ENCODE measurements at regions not wholly inside any gene's neighbourhood (a gene's known extent, or its start where the extent isn't known, plus 50 kb on each side); places are given as distances from the start of the nearest gene placed in this dataset.
"Not testable (repeated sequence)": the region's sequence is repeated elsewhere in the genome, so short reads cannot be mapped to it uniquely, and the experiment has no call there.

DNA sequence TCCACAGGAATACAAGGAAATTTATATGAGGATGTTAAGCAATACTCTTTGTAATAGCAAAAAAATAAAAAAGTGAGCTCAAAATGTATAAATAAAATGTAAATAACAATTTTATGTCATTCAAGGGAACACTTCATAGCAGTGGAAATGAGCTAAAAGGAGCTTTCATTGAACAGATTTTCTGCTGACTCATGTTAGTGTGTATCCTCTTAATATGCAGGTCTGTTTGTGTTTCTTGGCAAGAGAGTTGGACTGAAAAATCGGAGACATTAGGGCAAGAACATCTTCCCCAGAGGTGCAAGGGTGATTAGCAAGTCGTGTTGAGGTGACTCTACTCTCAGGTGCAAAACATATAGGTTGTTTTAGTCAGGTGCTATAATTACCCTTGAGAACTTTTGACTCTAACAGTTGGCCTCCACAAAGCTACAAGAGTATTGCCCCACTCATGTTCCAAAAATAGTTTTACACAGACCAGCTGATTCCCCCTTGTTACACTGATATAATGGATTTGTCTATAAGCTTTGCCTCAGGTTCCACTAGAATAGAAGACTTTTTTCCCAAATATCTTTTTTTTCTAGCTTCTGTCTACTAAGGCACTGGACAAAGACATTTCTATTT is 702.9 kb downstream of the TENT5A start:
- DNase-seq (ENCODE audit: low read depth) = no peak
- no peak for TF ChIP-seq CTCF (IDR thresholded peaks at IDR 0.05; ENCODE audit: control insufficient read depth, extremely low read depth, insufficient read depth)
- H3K4me3 ChIP-seq (ENCODE audit: low read depth, low read length) = no peak overlapping the region

- no peak for TF ChIP-seq CTCF (IDR thresholded peaks at IDR 0.05; ENCODE audit: control insufficient read depth, extremely low read depth, insufficient read depth)
- DNase-seq (ENCODE audit: low read depth) = no peak
- no peak overlapping the region for H3K4me3 ChIP-seq (ENCODE audit: low read depth, low read length)
Measured at GRCh38 chr6:81031416-81031815, 721.1 kb downstream of the TENT5A start.

GRCh38 chr6:81026041-81026553 is 726.4 kb downstream of the TENT5A start:
- no peak for TF ChIP-seq CTCF (IDR thresholded peaks at IDR 0.05; ENCODE audit: control insufficient read depth, extremely low read depth, insufficient read depth)
- H3K4me3 ChIP-seq (ENCODE audit: low read depth, low read length) = no peak overlapping the region
- no peak for DNase-seq (ENCODE audit: low read depth)

GRCh38 chr6:81023709-81024108 is 728.8 kb downstream of the TENT5A start:
- no peak for DNase-seq (ENCODE audit: low read depth)
- no peak overlapping the region for H3K4me3 ChIP-seq (ENCODE audit: low read depth, low read length)
- no peak for TF ChIP-seq CTCF (IDR thresholded peaks at IDR 0.05; ENCODE audit: control insufficient read depth, extremely low read depth, insufficient read depth)

GRCh38 chr6:81023007-81023582 is 729.4 kb downstream of the TENT5A start:
- no peak for DNase-seq (ENCODE audit: low read depth)

GRCh38 chr6:81017586-81017985 is 734.9 kb downstream of the TENT5A start:
- DNase-seq (ENCODE audit: low read depth); H3K4me3 ChIP-seq (ENCODE audit: low read depth, low read length): not testable (repeated sequence)

More at GRCh38 chr6:81023007-81023582, 729.4 kb downstream of the TENT5A start:
- TF ChIP-seq CTCF (IDR thresholded peaks at IDR 0.05; ENCODE audit: control insufficient read depth, extremely low read depth, insufficient read depth) = no peak
- no peak overlapping the region for H3K4me3 ChIP-seq (ENCODE audit: low read depth, low read length)

DNA sequence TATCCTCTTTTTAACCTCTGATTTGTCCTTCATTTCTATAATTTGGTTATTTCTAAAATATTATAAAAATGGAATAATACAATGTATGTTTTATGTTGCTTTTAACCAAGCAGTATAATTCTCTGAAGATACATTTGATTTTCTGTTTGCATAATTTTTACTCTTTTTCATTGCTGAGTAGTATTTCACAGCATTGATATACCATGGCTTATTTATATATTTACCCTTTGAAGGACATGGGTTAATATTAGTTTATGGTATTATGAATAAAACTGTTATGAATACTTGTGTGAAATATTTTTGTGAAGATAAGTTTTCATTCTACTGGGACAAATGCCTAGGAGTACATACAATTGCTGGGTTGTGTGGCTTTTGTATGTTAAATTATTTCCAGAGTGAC is 748.6 kb downstream of the TENT5A start:
- DNase-seq (ENCODE audit: low read depth) = no peak
- H3K4me3 ChIP-seq (ENCODE audit: low read depth, low read length) = no peak overlapping the region
- no peak for TF ChIP-seq CTCF (IDR thresholded peaks at IDR 0.05; ENCODE audit: control insufficient read depth, extremely low read depth, insufficient read depth)

All from LNCaP clone FGC (cell line).